DMS114 treated with DMSO at 0.1 percent for 48 hours (cell line): ENCODE measurements at regions not wholly inside any gene's neighbourhood (a gene's known extent, or its start where the extent isn't known, plus 50 kb on each side); places are given as distances from the start of the nearest gene placed in this dataset.

ENCODE experiments used
- DNase-seq: peaks from one replicate; lab custom pipeline; 2025; ENCODE audit not compliant: unreplicated experiment; lab: John Stamatoyannopoulos, UW

GRCh38 chr12:126708492-126708896 lies 1558.5 kb upstream of the TMEM132C start:
- no peak for DNase-seq

- DNase-seq, result no peak
These were observed 1548.6 kb upstream of the TMEM132C start for GRCh38 chr12:126718365-126718764.

- DNase-seq, result no peak
These were observed 1546.9 kb upstream of the TMEM132C start for GRCh38 chr12:126719912-126720705.

- DNase-seq, result no peak
These were observed 1540.3 kb upstream of the TMEM132C start for GRCh38 chr12:126726481-126727217.

- no peak for DNase-seq
These were observed 1539.5 kb upstream of the TMEM132C start for GRCh38 chr12:126727218-126728075.

- no peak for DNase-seq
These were observed 1532.7 kb upstream of the TMEM132C start for GRCh38 chr12:126734296-126734695.

GRCh38 chr12:126734710-126735109 lies 1532.3 kb upstream of the TMEM132C start:
- DNase-seq, result no peak

GRCh38 chr12:126741536-126742240 lies 1525.3 kb upstream of the TMEM132C start:
- no peak for DNase-seq

GRCh38 chr12:126742241-126742641 lies 1524.7 kb upstream of the TMEM132C start:
- DNase-seq, result no peak

- no peak for DNase-seq
These were observed 1519.3 kb upstream of the TMEM132C start for GRCh38 chr12:126747530-126748149.

- no peak for DNase-seq
These were observed 1514.9 kb upstream of the TMEM132C start for GRCh38 chr12:126752021-126752420.

GRCh38 chr12:126757326-126757725 lies 1509.6 kb upstream of the TMEM132C start:
- no peak for DNase-seq

- DNase-seq, result no peak
These were observed 1506.9 kb upstream of the TMEM132C start for GRCh38 chr12:126760092-126760491.

GRCh38 chr12:126761420-126761819 lies 1505.5 kb upstream of the TMEM132C start:
- no peak for DNase-seq

- DNase-seq, result no peak
These were observed 1504.8 kb upstream of the TMEM132C start for GRCh38 chr12:126762150-126762549.

GRCh38 chr12:126763359-126763758 lies 1503.6 kb upstream of the TMEM132C start:
- no peak for DNase-seq

- no peak for DNase-seq
These were observed 1499.6 kb upstream of the TMEM132C start for GRCh38 chr12:126767334-126767733.

GRCh38 chr12:126768517-126768916 lies 1498.5 kb upstream of the TMEM132C start:
- DNase-seq, result no peak

GRCh38 chr12:126770188-126770587 lies 1496.8 kb upstream of the TMEM132C start:
- no peak for DNase-seq

- DNase-seq, result no peak
These were observed 1494.7 kb upstream of the TMEM132C start for GRCh38 chr12:126772171-126772864.
